Panc1 (cell line): ENCODE measurements at regions not wholly inside any gene's neighbourhood (a gene's known extent, or its start where the extent isn't known, plus 50 kb on each side); places are given as distances from the start of the nearest gene placed in this dataset.

Source experiments
- ATAC-seq: fragments of 200-7000 bp; cut with Tn5 transposase; 2 replicates; pipeline ENCODE4 v1.9.1; 2020; ENCODE audit warnings: mild to moderate bottlenecking, moderate library complexity
- BruUV-seq: library from RNA; stranded (reverse); fragments of 400-500 nt; replicated peaks from 2 replicates; lab custom pipeline; 2021; lab: Mats Ljungman, UMichigan
- CTCF ChIA-PET: fragments of 300-600 bp; sonication (Branson Sonifier 250); formaldehyde crosslinking; loops from one replicate; lab custom pipeline; 2022; ENCODE audit warnings: antibody characterized with exemption; lab: Charles Lee
- POLR2A ChIA-PET: fragments of 300-600 bp; sonication (Branson Sonifier 250); formaldehyde crosslinking; loops from one replicate; lab custom pipeline; 2022; ENCODE audit warnings: antibody characterized with exemption; lab: Charles Lee
- DNase-seq: peaks from one replicate; pipeline ENCODE4 v3.0.0-alpha.2; 2010; ENCODE audit warnings: low read depth, low spot score
- H3K27ac ChIP-seq: 2 replicates; pipeline ENCODE4 v1.5.1; 2011; ENCODE audit warnings: mild to moderate bottlenecking, low read length, inconsistent platforms
- H3K27me3 ChIP-seq: fragments of 200-500 bp; sonication (Bioruptor generic); 2 replicates; pipeline ENCODE4 v1.6.0; 2014; ENCODE audit warnings: low read length, inconsistent platforms; ENCODE audit not compliant: control insufficient read depth, insufficient read depth
- H3K36me3 ChIP-seq: fragments of 200-500 bp; sonication (Bioruptor generic); 2 replicates; pipeline ENCODE4 v1.5.1; 2014; ENCODE audit warnings: inconsistent platforms, mild to moderate bottlenecking, low read length, moderate library complexity; ENCODE audit not compliant: control insufficient read depth, insufficient read depth
- H3K4me1 ChIP-seq: 2 replicates; pipeline ENCODE4 v1.5.1; 2011; ENCODE audit warnings: inconsistent platforms, mild to moderate bottlenecking, low read length, moderate library complexity; ENCODE audit not compliant: control insufficient read depth, insufficient read depth
- H3K4me3 ChIP-seq, 2 experiments: 2 replicates each; pipeline ENCODE4 v1.5.1; 2011 to 2012; ENCODE audit warnings: low read depth in 2 of 2, low read length in 2 of 2, mild to moderate bottlenecking in 2 of 2, inconsistent platforms in 1 of 2, moderate library complexity in 1 of 2
- H3K9me3 ChIP-seq: fragments of 200-500 bp; sonication (Bioruptor generic); 2 replicates; pipeline ENCODE4 v1.5.1; 2014; ENCODE audit warnings: low read depth, mild to moderate bottlenecking, inconsistent platforms, low read length, moderate library complexity; ENCODE audit not compliant: control insufficient read depth, insufficient read depth
- CTCF ChIP-seq: fragments of 450-650 bp; IDR thresholded peaks from 2 replicates; pipeline ENCODE4 v1.5.1; 2017; ENCODE audit warnings: mild to moderate bottlenecking
- POLR2AphosphoS5 ChIP-seq: IDR thresholded peaks from 2 replicates; pipeline ENCODE4 v1.6.1; 2012; ENCODE audit warnings: mild to moderate bottlenecking, low read depth, low read length, moderate library complexity
- SIN3A ChIP-seq: IDR thresholded peaks from 2 replicates; pipeline ENCODE4 v1.6.1; 2012; ENCODE audit warnings: low read depth, mild to moderate bottlenecking, low read length, moderate library complexity, borderline replicate concordance; ENCODE audit not compliant: insufficient read depth
- TCF7L2 ChIP-seq: IDR thresholded peaks from 2 replicates; pipeline ENCODE4 v1.6.1; 2011; ENCODE audit warnings: mild to moderate bottlenecking, low read depth, low read length, inconsistent platforms
- in situ Hi-C: cut with HindIII; loops from 2 replicates; pipeline ENCODE4 v1.10.0; 2016; ENCODE audit warnings: low sequenced_read_pairs, low pct_unique_long_range_greater_than_20kb
- intact Hi-C: fragments of 100-400 bp; cut with micrococcal nuclease; formaldehyde crosslinking; loops from one replicate; pipeline ENCODE4 v1.10.0; 2022; ENCODE audit not compliant: unreplicated experiment
- TF ChIP-seq, protein P1 (sequence below), 2 experiments: IDR thresholded peaks; 2 replicates each; pipeline ENCODE4 v1.6.1; 2011 to 2012; ENCODE audit warnings: low read depth in 2 of 2, control low read depth in 1 of 2, low read length in 1 of 2, mild to moderate bottlenecking in 1 of 2, moderate library complexity in 1 of 2; ENCODE audit not compliant: insufficient read depth in 1 of 2

DNA sequence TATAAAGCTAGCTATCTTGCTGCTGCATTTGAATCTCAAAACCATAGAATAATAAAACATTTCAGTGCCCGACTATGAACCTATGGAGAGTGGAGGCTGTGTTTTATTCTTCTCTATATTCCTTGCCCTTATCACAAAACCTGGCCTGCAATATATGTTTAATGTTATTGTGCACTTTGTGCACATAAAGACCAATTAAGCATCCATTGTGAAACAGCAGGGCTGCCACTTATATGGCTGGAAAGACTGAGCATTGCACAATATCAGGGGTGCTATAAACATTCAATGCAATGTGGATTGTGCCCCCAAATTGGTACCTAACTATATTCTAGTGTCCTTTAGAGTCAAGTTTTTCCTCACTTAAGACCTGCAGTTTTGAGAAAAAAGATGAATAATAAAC lies 83.2 kb downstream of the RDH14 start:
- in situ Hi-C loops, result no loop called here
- ATAC-seq (no peak), DNase-seq (no peak)
- H3K9me3 ChIP-seq, result no peaks in the 10 kb centered on the region
- no TSS peak for BruUV-seq
- no peaks in the 10 kb centered on the region; the same call in 1 of the 2 replicates for H3K27me3 ChIP-seq
- ChIA-PET POLR2A (no interaction called here), CTCF (no interaction called here)
- intact Hi-C loops, result no loop called here
- no peak overlapping the region for H3K4me3 ChIP-seq
- TF ChIP-seq TCF7L2 (no peak), SIN3A (no peak), CTCF (no peak), POLR2AphosphoS5 (no peak)
- TF ChIP-seq, protein P1, sequence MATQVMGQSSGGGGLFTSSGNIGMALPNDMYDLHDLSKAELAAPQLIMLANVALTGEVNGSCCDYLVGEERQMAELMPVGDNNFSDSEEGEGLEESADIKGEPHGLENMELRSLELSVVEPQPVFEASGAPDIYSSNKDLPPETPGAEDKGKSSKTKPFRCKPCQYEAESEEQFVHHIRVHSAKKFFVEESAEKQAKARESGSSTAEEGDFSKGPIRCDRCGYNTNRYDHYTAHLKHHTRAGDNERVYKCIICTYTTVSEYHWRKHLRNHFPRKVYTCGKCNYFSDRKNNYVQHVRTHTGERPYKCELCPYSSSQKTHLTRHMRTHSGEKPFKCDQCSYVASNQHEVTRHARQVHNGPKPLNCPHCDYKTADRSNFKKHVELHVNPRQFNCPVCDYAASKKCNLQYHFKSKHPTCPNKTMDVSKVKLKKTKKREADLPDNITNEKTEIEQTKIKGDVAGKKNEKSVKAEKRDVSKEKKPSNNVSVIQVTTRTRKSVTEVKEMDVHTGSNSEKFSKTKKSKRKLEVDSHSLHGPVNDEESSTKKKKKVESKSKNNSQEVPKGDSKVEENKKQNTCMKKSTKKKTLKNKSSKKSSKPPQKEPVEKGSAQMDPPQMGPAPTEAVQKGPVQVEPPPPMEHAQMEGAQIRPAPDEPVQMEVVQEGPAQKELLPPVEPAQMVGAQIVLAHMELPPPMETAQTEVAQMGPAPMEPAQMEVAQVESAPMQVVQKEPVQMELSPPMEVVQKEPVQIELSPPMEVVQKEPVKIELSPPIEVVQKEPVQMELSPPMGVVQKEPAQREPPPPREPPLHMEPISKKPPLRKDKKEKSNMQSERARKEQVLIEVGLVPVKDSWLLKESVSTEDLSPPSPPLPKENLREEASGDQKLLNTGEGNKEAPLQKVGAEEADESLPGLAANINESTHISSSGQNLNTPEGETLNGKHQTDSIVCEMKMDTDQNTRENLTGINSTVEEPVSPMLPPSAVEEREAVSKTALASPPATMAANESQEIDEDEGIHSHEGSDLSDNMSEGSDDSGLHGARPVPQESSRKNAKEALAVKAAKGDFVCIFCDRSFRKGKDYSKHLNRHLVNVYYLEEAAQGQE (IDR thresholded peaks at IDR 0.05; ENCODE audit: insufficient read depth in 1 of 2, low read depth in 2 of 2, low read length in 1 of 2), result no peak
- no peaks in the 10 kb centered on the region for H3K4me1 ChIP-seq
- no peaks in the 10 kb centered on the region for H3K36me3 ChIP-seq
- H3K27ac ChIP-seq, result no peak overlapping the region

DNA sequence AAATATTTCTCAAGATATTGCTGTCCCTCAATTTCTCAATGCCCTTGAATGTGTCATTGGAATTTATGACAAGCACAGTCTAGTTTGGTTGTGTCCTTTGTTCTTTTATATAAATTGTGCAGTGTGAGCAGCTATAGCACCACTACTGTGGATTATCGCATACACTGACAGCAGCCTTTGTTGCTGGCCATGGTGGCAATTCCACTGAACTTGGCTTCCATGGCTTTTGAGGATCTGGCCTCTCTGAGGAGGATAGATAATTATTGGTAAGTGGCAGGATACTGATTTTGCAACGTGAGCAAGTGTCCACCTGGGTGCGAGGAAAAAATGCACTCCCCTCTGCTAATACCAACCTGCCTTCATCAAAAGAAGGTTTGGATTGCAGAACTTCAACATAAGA lies 84.0 kb downstream of the RDH14 start:
- Histone ChIP-seq H3K4me3 (no peak overlapping the region), H3K9me3 (no peaks in the 10 kb centered on the region), H3K36me3 (no peaks in the 10 kb centered on the region), H3K4me1 (no peaks in the 10 kb centered on the region), H3K27ac (no peak overlapping the region), H3K27me3 (no peaks in the 10 kb centered on the region; the same call in 1 of the 2 replicates)
- CTCF ChIA-PET, result no interaction called here
- no peak for TF ChIP-seq SIN3A
- TF ChIP-seq POLR2AphosphoS5, result no peak
- TF ChIP-seq TCF7L2, result no peak
- no peak for TF ChIP-seq CTCF
- TF ChIP-seq, protein P1 (IDR thresholded peaks at IDR 0.05; ENCODE audit: insufficient read depth in 1 of 2, low read depth in 2 of 2, low read length in 1 of 2), result no peak
- no peak for ATAC-seq
- DNase-seq, result no peak
- intact Hi-C loops (no loop called here), in situ Hi-C loops (no loop called here)
- POLR2A ChIA-PET, result no interaction called here
- no TSS peak for BruUV-seq
